HepG2 (cell line): ENCODE measurements at regions not wholly inside any gene's neighbourhood (a gene's known extent, or its start where the extent isn't known, plus 50 kb on each side); places are given as distances from the start of the nearest gene placed in this dataset.
"Not testable (repeated sequence)": the region's sequence is repeated elsewhere in the genome, so short reads cannot be mapped to it uniquely, and the experiment has no call there.

Experiments
- CTCF ChIP-seq: sonication (generic); formaldehyde crosslinking; IDR thresholded peaks from 2 replicates; pipeline ENCODE4 v1.5.0; 2020; ENCODE audit warnings: mild to moderate bottlenecking, missing genetic modification reagents, moderate library complexity
- MXI1 ChIP-seq: IDR thresholded peaks from 3 replicates; pipeline ENCODE4 v1.6.1; 2012; ENCODE audit warnings: low read depth, low read length, inconsistent platforms, borderline replicate concordance
- MYNN ChIP-seq: sonication (generic); formaldehyde crosslinking; IDR thresholded peaks from 2 replicates; pipeline ENCODE4 v1.4.0; 2020; ENCODE audit warnings: mild to moderate bottlenecking, low read depth, missing genetic modification reagents
- POLR2A ChIP-seq, 2 experiments: IDR thresholded peaks; 2 replicates each; pipeline ENCODE4 v1.6.1; 2011; ENCODE audit warnings: low read depth in 2 of 2, low read length in 2 of 2, mild to moderate bottlenecking in 1 of 2, moderate library complexity in 1 of 2; ENCODE audit not compliant: insufficient read depth in 1 of 2
- RNF2 ChIP-seq: fragments of 450-650 bp; conservative IDR thresholded peaks from 2 replicates; pipeline ENCODE4 v1.6.1; 2016; ENCODE audit warnings: low read depth
- TRAFD1 ChIP-seq: sonication (generic); formaldehyde crosslinking; IDR thresholded peaks from 2 replicates; pipeline ENCODE4 v1.5.1; 2020; ENCODE audit warnings: missing genetic modification reagents, mild to moderate bottlenecking, borderline replicate concordance
- YY1 ChIP-seq: IDR thresholded peaks from 2 replicates; pipeline ENCODE4 v1.6.1; 2011; ENCODE audit warnings: low read length, low read depth, moderate library complexity, mild to moderate bottlenecking; ENCODE audit not compliant: insufficient read depth, insufficient replicate concordance

GRCh38 chr5:138678826-138679225 lies 74.4 kb upstream of the CTNNA1 start:
- TF ChIP-seq POLR2A (IDR thresholded peaks at IDR 0.05; ENCODE audit: insufficient read depth in 1 of 2, low read depth in 2 of 2, low read length in 2 of 2); TRAFD1 (CRISPR knock-in tag); RNF2; YY1; CTCF; MXI1; MYNN (CRISPR knock-in tag): not testable (repeated sequence)
